PFSK-1 (cell line): ENCODE measurements at regions not wholly inside any gene's neighbourhood (a gene's known extent, or its start where the extent isn't known, plus 50 kb on each side); places are given as distances from the start of the nearest gene placed in this dataset.

Experiments
- FOXP2 ChIP-seq: optimal IDR thresholded peaks from 2 replicates; pipeline ENCODE3; 2011; ENCODE audit warnings: borderline replicate concordance, control low read depth, inconsistent platforms; ENCODE audit not compliant: insufficient read depth; ENCODE audit errors: extremely low read length, extremely low read depth
- POLR2AphosphoS5 ChIP-seq: IDR thresholded peaks from 2 replicates; pipeline ENCODE4 v1.6.1; 2012; ENCODE audit warnings: low read depth, mild to moderate bottlenecking, control low read depth, low read length, moderate library complexity
- SIN3A ChIP-seq: IDR thresholded peaks from 2 replicates; pipeline ENCODE4 v1.6.1; 2012; ENCODE audit warnings: mild to moderate bottlenecking, low read length, moderate library complexity, borderline replicate concordance; ENCODE audit not compliant: insufficient read depth
- TAF1 ChIP-seq: IDR thresholded peaks from 2 replicates; pipeline ENCODE4 v1.6.1; 2012; ENCODE audit warnings: low read length, control low read depth, borderline replicate concordance; ENCODE audit not compliant: insufficient read depth
- TF ChIP-seq, protein P1 (sequence below), 2 experiments: IDR thresholded peaks; 2 replicates each; pipeline versions ENCODE4 v1.6.1 to v1.8.0; 2011 to 2012; ENCODE audit warnings: low read depth in 2 of 2, low read length in 2 of 2, control low read depth in 1 of 2, inconsistent platforms in 1 of 2, mild to moderate bottlenecking in 1 of 2, moderate library complexity in 1 of 2; ENCODE audit not compliant: insufficient read depth in 1 of 2

DNA sequence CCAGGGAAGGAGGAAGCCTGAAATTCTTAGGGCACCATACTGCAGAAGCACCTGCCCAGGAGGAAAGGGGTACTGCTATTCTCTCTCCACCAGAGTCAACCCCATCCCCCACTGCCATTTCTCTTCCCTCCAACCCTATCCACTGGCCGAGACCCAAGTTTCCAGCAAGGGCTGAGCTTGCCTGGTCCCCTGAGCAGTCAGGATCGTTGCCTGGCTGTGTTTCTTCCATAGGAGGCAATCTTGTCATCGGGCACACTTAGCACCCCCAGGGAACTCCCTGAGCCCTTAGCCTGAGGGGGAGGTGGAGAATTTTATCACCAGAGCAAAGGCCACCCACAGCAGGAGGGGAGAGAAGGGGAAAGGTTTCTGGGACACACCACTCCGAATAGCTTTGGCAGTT is 115.8 kb upstream of the NECTIN1 start:
- no peak for TF ChIP-seq FOXP2

DNA sequence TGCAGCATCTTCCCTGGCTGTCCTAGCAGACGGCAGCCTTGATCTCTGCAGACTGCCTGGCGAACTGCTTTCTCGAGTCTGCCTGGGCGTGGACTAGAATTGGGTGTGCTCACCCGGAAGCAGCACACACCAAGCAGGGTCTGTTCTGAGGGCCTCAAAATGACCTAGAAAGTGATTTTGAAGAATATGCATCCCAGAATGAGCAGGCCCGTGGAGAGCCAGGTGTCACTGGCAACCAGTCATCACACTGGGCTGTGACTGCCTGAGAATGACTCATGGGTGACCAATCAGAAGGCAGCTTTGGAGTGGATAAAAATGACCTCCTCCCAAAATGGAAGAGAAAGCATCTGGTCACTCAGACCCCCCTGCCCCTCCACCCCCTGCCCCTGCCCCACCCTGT is 114.9 kb upstream of the NECTIN1 start:
- TF ChIP-seq FOXP2 (no peak), SIN3A (no peak), POLR2AphosphoS5 (no peak), TAF1 (no peak)
- TF ChIP-seq, protein P1, sequence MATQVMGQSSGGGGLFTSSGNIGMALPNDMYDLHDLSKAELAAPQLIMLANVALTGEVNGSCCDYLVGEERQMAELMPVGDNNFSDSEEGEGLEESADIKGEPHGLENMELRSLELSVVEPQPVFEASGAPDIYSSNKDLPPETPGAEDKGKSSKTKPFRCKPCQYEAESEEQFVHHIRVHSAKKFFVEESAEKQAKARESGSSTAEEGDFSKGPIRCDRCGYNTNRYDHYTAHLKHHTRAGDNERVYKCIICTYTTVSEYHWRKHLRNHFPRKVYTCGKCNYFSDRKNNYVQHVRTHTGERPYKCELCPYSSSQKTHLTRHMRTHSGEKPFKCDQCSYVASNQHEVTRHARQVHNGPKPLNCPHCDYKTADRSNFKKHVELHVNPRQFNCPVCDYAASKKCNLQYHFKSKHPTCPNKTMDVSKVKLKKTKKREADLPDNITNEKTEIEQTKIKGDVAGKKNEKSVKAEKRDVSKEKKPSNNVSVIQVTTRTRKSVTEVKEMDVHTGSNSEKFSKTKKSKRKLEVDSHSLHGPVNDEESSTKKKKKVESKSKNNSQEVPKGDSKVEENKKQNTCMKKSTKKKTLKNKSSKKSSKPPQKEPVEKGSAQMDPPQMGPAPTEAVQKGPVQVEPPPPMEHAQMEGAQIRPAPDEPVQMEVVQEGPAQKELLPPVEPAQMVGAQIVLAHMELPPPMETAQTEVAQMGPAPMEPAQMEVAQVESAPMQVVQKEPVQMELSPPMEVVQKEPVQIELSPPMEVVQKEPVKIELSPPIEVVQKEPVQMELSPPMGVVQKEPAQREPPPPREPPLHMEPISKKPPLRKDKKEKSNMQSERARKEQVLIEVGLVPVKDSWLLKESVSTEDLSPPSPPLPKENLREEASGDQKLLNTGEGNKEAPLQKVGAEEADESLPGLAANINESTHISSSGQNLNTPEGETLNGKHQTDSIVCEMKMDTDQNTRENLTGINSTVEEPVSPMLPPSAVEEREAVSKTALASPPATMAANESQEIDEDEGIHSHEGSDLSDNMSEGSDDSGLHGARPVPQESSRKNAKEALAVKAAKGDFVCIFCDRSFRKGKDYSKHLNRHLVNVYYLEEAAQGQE (IDR thresholded peaks at IDR 0.05; ENCODE audit: insufficient read depth in 1 of 2, low read depth in 2 of 2, low read length in 2 of 2): no peak

DNA sequence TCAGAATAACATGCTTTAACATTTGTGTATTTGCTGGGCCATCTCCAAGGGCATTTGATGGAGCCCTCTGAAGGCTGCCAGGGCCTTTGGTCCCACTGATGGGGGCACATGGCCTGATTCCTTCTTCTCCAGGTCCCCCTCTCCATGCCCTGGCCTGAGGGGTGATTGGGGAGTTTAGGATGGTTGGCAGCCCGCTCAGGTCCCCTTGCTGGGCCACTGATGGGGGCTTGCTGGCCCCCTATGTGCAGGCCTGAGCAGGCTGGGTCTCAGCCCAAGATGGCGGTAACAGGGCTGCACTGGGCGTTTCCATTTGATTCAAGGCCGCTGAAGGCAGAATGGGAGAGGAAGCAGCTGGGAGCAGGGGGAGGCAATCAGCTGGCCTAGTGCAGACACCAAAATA is 113.7 kb upstream of the NECTIN1 start:
- TF ChIP-seq, protein P1 (IDR thresholded peaks at IDR 0.05; ENCODE audit: insufficient read depth in 1 of 2, low read depth in 2 of 2, low read length in 2 of 2): no peak
- no peak for TF ChIP-seq FOXP2
- no peak for TF ChIP-seq TAF1
- no peak for TF ChIP-seq SIN3A
- TF ChIP-seq POLR2AphosphoS5: no peak

DNA sequence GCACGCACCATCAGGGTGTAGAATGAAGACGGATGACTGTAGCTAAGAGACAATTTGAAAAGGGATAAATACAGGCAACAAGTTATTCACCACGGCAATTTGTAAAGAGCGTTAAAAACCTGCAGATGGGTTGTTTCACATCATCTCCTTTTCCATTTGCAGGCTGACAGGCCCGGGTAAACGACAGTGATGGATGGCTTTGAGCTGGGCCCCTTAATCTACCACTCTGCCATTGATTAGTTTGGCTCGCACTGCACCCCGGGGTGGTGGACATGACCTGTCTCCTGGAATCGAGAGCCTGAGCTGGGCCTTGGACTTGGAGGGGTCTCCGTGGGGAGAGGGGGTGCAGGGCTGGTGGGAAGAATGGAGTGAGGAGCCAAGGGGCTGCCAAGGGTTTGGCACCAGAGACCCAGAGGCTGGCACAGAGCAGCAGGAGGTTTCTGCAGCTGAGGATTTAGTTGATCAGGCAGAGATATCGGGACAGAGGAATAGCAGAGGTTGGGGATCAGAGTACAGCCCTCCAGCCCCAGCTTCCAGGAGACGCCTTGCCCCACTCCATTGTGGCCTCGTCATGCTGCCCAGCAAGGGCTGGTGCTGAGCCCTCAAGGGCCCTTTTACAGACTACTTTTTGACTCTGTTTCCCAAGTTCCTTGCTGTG is 110.6 kb upstream of the NECTIN1 start:
- TF ChIP-seq FOXP2 (no peak), POLR2AphosphoS5 (no peak), TAF1 (no peak), SIN3A (no peak)
- TF ChIP-seq, protein P1 (IDR thresholded peaks at IDR 0.05; ENCODE audit: insufficient read depth in 1 of 2, low read depth in 2 of 2, low read length in 2 of 2): no peak

DNA sequence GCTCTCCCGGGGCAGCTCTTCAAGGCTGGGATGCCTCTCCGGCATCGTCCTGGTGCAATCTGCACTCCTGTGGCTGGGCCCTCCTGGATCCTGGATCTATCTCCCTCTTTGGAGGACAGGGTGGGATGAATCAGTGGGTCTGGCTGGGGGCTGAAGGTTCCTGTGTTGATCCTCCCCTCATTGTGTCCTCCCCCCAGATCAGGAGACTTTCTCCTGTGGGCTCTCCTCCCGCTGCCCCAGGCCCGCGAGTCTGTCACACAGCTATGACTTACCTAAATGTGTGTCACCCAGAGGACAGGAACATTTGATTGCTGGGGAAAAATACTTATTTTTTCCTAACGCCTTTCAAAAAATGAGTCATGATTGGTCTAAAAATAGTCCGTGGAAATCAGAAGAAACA is 106.8 kb upstream of the NECTIN1 start:
- TF ChIP-seq POLR2AphosphoS5: no peak
- no peak for TF ChIP-seq FOXP2
- TF ChIP-seq, protein P1 (IDR thresholded peaks at IDR 0.05; ENCODE audit: insufficient read depth in 1 of 2, low read depth in 2 of 2, low read length in 2 of 2): no peak
- no peak for TF ChIP-seq TAF1
- TF ChIP-seq SIN3A: no peak
